ENCODE measurements at regions not wholly inside any gene's neighbourhood (a gene's known extent, or its start where the extent isn't known, plus 50 kb on each side); places are given as distances from the start of the nearest gene placed in this dataset.

GRCh38 chr1:22246755-22247480 is 104.0 kb upstream of the WNT4 start:
- no peak for DNase-seq

- no peak for DNase-seq
Observed at GRCh38 chr1:22247527-22248245, 104.8 kb upstream of the WNT4 start.

DNA sequence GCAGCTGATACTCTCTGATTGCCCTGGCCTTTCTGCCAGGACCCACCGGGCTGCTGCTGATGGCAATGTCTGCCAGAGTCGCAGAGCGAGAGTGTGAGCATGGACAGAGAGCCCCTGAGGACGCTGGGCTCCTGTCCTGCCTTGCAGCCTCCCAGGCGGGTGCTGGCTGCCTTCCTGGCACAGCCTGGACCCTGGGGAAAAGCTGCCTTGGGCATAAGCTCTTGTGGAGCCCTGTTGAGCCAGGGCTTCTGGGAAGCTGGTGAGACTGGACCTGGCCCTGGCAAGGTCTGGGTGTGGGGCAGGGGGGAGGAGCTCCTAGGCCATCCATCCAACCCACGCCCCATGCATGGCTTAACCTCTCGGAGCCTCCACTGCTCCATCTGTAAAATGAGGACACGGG is 105.8 kb upstream of the WNT4 start:
- no peak for DNase-seq

DNA sequence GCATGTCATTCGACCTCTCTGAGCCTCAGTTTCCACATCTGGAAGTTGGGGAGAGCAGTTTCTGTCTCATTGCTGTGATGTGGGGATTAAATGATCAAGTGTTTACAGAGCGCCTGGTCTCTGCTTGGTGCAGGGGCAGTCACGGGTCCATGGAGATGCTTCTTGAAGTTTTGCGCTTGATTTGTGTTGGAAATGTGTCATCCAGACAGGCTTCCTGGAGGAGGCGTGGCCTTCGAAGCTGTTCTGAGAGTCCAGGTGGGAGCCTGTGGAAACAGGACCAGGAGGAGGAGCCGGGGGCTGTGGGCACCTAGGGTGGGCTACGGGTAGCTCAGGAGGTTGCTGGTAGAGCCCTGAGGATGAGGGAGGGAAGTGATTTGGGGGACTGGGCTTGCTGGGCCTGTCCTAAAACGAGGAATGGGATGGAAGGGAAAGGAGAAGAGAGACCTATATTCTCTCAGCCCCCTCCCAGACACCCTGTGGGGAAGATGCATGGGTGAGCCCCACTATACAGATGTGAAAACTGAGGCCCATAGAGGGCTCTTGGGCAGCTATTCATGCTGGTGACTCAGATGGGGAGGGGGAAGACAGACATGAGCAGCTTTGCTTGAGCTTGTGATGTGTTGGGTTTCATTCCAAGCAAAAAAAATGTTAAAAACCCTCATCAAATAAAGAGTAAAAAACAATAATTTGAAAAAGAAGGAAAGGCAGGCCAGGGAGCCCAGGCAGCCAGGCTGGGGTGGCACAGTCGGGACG is 107.2 kb upstream of the WNT4 start:
- DNase-seq: no peak

DNA sequence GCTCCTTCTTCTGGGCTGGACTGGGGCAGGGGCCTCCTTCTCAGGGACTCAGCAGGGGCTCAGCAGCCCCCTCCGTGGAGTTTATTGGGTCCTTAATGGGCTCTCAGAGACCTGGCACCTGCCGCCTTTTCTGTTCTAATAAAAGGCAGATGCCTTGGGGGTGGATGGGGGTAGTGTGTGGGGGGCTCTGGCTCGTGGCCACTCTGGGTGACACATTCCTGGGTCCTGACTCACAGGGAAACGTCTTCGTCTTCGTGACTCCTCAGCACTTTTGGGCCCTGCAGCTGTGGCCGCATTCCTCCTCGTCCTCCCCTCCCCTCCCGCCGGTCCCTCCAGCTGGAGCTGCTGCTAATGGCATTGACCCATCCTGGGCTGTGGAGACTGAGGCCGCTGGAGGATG is 107.8 kb upstream of the WNT4 start:
- no peak for DNase-seq

GRCh38 chr1:22252251-22252650 is 109.4 kb upstream of the WNT4 start:
- no peak for DNase-seq

DNA sequence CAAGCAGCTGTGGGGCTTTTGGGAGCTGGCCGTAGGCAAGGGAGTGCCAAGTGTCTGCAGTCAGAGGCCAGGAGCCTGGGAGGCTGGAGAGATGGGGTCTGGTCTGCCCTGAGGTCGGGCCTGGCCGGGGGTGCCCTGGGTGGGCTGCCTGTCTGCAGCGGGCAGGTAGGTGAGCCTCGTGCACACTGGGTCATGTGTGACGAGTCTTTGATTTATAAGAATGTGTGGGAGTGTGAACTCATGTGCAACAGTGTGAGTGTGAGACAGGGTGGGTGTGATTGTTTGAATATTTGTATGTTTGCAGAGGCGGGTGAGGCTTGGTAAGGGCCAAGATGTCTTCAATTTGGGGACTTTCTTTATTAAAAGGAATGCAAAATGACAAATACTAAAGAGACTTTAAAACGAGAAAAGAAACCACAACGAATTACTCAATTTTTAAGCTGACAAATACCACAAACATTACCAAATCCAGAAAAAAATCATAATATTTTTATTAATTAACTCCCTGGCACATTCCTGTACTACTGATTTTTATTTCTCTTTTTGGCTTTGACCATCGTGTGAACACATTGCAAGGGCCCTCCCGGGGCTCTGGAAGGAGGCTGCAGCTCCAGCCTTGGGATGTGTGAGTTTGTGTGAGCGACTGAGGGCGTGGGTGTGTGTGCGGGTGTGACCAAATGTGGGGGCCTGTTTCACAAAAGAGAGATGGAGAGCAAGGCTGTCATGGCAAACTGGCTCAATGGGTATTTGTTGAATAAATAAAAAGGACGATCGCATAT is 110.3 kb upstream of the WNT4 start:
- no peak for DNase-seq

DNA sequence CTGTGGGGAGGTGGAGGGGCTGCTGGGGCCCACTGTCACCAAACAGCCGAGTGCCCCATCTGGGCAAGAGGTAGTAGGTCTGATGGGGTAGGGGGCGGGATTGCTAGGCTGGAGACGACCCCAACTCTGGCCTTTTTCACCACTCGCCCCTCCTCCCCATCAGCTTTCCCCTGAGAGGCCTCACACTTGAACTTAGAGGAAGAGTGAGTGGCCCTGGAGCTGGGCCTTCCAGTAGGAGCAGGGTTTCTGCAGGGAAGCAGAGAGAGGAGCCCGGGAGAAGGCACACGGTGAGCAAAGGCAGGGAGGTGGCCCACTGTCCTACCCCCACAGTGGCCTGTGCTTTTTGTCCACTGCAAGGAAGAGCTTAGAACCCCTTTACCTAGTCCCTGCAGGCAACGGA is 111.9 kb upstream of the WNT4 start:
- no peak for DNase-seq

GRCh38 chr1:22255341-22256212 is 112.7 kb upstream of the WNT4 start:
- no peak for DNase-seq

GRCh38 chr1:22256213-22256512 is 113.3 kb upstream of the WNT4 start:
- no peak for DNase-seq

GRCh38 chr1:22257290-22258275 is 114.7 kb upstream of the WNT4 start:
- no peak for DNase-seq

DNA sequence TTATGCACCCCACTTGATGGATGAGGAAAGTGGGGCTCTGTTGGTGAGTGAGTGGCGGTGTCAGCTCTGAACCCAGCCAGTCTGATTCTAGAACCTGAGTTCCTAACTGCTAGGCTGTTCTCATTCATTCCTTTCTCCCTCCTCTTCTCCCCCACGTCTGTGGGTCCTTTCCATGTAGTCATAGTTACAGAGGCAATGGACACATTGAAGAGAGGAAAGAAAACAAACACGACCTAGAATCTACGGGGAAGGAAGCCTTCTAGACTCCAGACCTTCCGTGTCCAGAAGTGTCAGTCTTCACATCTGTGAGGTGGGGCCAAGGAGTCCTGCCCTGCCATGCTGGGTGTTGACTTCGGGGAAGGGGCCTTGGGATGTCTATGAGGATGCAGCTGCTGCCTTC is 115.8 kb upstream of the WNT4 start:
- DNase-seq: no peak

DNA sequence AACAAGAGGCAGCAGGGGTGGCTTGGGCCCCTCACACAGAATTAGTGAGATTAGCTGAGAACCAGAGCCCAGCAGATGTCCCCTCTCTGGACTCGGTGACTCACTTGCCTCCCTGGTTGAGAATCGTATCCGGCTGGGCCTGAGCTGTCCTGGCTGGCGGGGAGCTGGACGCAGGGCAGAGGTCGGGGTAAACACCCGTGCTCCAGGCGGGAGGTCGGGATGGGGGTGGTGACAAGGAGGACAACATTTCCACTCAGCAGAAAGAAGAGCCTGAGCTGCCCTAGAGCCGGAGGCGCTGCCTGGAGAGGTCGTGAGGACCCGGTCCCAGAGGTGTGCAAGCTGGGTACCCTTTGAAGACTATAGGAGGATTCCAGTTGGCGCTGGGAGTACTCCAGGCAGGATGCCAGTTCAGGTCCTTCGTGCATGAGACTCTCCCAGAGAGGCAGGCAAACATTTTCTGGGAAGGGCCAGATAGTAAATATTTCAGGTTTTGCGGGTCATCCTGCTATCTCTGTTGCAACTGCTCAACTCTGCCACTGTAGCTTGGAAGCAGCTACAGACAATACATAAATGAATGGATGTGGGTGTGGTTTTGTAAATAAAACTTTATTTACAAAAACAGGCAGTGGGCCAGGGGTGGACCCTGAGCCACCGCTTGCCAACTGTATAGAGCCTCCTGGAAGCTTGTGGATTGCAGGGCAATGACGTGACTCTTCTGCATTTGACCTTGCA is 116.8 kb upstream of the WNT4 start:
- no peak for DNase-seq

DNA sequence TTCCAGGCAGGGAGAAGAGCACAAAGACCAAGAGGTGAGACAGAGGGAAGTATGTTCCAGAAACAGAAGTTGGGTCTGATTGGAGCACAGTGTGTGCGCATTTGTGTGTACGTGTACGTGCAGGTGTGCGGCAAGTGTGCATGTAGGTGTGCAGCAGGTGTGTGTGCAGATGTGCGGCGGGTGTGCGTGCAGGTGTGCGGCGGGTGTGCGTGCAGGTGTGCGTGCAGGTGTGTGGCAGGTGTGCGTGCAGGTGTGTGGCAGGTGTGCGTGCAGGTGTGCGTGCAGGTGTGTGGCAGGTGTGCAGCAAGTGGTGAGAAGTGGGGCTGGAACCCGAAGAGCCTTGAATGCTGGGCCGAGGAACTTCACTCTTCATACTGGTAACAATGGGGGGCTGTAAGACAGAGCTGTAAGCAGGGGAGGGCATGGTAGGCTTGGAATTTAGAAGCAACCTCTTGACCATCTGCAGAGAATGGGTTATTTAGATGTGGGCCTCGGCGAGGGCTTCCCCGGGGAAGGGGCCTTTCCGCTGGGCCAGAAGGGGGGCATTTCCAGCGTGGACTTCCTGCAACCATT is 118.0 kb upstream of the WNT4 start:
- no peak for DNase-seq

DNA sequence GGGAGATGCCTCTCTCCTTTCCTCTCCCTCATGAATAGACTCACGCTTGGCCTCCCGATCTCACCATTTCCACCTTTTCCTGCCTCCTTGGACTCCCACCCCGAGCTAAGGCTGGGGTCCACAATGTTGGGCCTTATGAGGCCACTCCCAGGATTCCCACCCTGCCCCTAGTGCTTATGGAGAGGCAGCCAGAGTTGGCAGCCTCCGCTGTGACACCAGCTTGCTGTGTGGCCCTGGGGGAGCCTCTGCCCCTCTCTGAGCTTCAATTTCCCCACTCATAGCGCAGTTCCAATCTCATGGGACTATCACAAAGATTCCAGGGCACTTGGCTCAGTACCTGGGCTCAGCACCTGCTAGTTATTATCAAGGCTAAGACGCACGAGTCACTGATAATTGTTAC is 118.7 kb upstream of the WNT4 start:
- DNase-seq: no peak

DNA sequence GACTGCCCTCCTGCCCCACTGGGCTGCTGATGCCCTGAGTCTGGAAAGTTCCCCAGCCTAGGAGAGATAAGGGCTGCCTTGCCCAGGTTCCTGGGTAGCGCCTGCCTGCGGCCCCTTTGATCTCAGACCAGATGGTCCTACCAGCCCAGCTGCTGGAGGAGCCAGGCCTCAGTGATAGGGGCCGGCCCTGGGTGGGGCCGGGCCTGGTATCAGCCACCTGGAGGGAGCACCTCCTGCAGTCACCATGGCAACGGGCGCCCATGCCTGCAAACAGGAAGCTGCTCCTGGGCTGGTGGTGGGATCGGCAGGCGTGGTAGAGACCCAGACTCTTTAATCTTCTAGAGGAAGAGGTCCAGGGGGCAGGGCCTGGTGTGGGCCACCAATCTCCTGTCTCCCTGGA is 119.7 kb upstream of the WNT4 start:
- DNase-seq: no peak

- DNase-seq: no peak
Observed at GRCh38 chr1:22263359-22263758, 120.5 kb upstream of the WNT4 start.

- DNase-seq: no peak
Observed at GRCh38 chr1:22264464-22265341, 121.8 kb upstream of the WNT4 start.

- no peak for DNase-seq
Observed at GRCh38 chr1:22266141-22266540, 123.2 kb upstream of the WNT4 start.
